NOMO-1 (cell line): ENCODE measurements at regions not wholly inside any gene's neighbourhood (a gene's known extent, or its start where the extent isn't known, plus 50 kb on each side); places are given as distances from the start of the nearest gene placed in this dataset.
A peak's percentile ranks its signal among the peaks of the same experiment; 100 is the strongest.
"Not testable (repeated sequence)": the region's sequence is repeated elsewhere in the genome, so short reads cannot be mapped to it uniquely, and the experiment has no call there.

Experiments used
- DNase-seq, 2 experiments: peaks; one replicate each; lab custom pipeline; 2025; ENCODE audit not compliant: unreplicated experiment in 2 of 2; lab: John Stamatoyannopoulos, UW

DNA sequence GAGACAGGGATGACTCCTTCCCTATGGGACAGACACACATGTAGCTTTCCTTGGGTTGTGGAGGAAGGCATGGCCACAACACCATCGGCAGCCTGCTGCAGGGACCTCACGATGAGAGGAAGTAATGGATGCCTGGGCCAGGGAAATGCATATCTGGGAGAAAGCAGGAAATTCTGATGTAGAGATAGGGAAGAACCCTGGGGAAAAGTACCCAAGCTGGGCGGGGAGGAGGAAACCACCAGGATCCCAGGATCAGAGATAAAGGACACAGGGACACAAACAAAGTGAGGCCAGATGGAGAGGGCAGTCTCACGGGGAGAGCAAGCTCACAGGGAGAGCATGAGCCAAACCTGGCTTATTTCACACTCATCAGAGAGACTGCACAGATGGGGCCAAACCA, 294.7 kb upstream of the TEKT4 start:
- not testable (repeated sequence) for DNase-seq

DNA sequence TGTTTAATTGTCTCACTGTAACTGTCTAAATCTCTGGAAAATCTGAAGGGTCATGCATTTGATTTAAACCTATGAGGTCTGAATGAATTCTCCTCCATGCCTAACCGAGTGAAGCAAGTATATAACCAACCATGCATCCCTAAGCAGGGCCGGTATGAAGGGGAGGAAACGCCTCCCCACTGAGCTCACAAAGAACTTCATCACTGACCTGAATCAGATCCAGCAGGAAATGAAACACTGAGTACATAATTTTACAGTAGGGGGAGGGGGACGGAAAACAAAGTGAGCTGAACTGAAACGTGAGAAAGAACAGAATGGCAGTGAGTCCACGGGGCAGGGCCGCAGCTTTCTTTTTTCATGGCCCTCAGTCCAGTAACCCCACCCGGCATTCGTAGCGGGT, 294.1 kb upstream of the TEKT4 start:
- not testable (repeated sequence) for DNase-seq

DNA sequence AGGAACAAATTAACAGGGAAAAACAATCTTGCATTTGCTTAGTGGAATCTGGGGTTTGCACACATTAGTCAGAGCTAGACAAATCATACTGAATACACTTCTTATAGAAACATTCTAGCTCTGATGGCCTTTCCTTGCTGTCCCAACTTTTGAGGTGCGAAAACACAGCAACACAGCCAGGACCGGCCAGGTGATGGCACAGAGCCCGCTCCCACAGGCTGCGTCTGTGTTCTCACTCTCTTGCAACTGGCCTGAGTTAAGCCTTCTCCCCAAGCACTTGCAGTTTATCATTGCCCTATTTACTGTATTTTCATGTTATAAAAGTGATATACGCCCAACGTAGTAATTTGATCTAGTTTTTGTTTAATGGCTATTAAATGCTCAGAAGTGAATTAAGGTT, 292.0 kb upstream of the TEKT4 start:
- not testable (repeated sequence) for DNase-seq

DNA sequence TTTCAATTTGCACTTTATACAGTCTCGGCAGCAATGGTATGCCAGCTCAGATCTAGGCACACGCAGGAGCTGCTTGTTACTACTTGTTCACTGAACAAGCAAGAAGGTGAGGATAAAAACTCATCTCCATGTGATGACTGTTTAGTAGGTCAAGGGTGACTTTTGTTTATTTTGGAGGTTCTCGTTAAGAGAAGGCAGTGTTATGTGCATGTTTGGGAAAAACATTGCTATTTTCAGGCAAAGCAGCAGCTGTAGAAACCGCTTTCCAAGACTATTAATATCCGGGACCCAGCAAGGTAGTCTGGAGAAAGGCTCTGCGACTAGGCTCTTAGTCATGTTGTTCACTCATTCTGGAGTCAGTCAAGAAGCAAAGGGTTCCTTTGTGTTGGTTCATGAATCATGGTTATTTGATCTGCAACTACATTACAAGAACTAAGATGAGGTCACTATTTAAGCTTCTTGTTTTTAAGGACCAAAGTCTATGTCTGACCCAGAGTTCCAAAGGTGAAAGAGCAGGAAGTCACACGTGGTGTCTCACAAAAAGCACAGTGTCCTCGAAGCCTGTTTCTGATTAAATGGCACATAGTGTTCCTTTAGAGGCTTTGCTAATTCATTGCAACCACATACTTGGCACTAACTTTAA, 288.0 kb upstream of the TEKT4 start:
- DNase-seq, result not testable (repeated sequence)

DNA sequence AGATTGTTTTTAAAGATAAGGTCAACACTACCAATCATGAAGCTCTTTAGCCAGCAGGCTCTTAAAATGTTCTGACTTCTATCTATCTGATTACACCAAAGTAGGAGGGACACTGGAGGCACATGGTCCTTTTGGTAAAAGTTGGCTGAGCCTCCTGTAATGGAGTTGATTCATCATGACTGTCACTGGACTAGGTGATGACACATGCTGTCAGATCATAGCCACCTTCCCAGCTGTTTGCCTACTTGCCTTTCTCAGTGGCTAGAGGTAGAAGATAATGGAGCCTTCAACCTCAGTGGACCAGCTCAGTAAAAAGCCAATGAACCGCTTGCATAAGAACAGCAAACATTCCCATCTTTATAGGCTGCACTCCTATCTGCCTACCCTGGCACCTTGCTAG, 286.7 kb upstream of the TEKT4 start:
- DNase-seq, result not testable (repeated sequence)

DNA sequence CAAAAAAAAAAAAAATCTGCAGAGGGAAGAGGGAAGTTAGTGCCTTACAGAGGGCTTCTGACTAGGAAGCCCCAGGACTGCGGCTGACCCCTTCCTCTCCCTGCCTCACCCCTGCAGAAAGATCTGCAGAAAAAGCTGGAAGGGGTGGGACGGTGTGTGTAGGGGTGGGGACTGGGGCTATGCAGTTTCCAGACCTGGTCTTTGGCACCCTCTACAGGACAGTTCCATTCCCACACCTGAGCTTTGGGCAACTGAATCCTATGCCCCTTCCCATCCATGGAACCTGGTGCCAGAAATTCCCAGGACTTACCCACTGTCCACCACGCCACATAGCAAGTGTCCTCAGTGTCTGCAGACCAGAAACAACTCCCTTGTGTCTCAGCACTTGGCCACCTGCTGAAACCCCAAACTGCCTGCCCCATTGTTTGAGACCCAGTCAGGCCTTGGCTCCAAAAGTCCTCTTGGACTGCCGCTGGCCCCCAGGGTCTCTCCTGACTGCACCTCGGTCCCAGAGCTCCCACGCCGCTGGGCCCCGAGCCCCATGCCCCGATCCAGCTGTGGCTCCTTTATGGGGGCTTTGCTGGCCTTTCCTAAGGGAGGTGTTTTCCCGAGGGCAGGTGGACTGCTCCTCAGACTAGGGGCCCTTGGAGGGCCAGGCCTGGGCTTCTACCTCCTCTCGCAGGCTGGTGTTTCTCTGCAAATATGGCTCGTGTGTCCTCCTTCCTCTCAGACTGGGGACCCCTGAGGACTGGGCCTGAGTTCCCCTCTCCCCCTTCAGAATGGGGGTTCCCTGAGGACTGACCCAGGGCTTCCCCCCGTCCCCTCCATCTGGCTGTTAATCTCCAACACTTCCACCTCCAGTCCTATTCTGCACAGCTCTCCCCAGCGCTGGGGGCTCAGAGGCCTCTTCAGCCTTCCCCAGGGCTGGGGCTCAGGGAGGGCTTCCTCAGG, 284.9 kb upstream of the TEKT4 start:
- not testable (repeated sequence) for DNase-seq

DNA sequence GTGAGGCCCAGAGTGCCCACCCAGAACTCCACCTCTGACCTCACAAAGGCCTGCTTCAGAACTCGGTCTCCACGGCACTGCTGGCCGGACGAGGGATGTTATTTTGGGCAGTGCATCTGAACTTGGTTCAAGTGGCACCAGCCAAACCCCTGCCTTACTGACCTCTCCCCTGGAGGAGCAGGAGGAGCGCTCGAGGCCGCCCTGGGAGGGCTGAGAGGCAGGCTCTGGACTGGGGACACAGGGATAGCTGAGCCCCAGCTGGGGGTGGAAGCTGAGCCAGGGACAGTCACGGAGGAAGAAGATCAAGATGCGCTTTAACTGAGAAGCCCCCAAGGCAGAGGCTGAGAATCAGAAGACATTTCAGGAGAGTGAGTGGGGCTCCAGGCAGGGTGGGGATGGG, 284.2 kb upstream of the TEKT4 start:
- not testable (repeated sequence) for DNase-seq

DNA sequence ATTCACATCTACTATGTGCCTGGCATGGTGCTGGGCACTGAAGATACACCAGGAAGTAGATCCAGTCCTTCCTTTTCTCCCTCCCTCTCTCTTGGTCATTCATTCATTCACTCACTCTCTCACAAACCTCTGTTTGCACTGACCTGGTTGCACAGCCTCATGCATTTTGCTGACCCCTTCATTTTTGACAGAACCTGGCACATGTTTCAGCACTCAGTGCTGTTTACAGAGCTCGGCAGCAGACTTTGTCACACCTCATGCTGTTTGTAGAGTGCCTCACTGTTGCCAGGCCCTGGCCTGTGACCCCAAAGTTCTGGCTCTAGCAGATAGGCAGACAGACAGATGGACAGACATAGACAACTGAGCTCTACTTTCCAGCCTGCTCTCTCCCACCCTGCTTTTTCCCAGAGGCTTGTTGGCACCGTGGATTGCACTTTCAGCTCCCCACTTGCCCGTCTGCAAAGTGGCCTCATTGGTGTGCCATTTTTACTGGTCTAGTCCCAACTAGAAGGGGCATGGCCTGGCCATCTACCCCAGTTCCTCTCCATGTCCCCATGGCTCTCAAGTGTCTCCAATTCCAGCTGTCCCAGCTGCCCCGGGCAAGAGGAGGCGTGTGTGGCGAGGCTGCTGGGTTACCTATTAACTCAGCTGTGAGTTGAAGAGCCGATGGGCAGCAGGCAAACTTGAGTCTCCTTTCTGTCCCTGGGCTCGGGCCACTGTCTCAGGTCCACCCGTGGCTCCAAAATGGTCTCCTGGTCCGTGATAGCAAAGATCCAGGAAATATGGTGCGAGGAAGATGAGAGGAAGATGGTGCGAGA, 277.0 kb upstream of the TEKT4 start:
- DNase-seq, result not testable (repeated sequence)

DNA sequence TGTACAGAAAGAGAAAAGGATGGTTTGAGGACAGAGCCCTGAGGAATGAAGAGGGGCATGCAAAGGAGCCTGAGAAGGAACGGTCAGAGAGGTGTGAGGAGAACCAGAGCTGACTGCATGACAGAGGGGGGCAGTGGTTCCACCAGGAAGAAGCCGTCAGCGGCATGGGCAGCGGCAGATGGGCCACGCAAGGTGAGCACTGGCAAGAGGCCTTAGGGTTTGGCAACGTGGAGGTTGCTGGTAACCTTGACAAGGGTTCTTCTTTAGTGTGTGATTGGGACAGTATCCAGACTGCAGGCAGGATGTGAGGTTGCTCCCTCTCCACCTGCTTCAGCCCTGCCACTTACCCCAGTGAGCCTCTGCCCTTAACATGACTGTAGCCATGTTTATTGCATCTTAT, 275.3 kb upstream of the TEKT4 start:
- DNase-seq, result not testable (repeated sequence)

DNA sequence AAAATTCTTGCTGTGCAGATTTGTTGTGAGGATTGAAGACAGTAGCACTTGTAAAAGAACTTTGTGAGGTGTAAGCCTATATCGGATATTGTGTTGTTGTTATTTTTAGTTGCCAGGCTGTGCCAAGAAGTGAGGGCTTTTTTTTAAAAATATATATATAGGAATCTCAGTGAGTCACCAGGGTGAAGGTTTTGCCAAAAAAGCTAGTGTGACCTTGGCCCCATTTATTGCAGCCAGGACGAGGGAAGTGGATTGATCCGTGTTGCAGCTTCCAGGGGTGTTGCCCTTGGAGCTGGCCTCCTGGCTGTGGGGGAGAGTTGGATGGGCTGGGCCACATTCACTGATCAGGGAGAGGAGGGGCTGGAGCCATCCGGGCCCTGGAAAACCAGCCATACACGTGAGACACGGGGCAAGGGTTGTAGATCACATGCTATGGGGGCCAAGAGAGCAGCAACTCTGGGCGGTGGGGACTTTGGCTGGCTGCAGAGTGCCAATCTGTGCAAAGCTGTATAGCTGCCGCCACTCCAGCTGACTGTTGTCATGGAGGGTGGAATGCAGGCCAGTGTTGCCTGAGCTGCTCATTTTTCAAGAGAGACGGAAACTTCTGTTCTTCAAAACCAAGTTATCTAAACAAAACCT, 273.0 kb upstream of the TEKT4 start:
- DNase-seq, result not testable (repeated sequence)

DNA sequence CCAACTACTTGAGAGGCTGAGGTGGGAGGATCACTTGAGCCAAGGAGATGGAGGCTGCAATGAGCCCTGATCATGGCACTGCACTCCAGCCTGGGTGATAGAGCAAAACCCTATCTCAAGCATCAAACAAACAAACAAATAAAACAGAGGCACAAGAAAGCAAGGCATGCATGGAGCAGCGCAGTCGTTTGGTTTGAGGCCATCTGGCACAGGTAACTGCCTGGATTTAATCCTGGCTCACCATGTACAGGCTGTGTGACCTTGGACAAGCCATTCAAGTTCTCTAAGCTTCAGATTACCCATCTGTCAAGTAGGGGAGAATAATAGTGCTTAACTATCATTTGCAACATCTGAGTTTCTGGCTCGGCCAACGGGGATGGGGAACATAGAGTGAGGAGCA, 270.3 kb upstream of the TEKT4 start:
- not testable (repeated sequence) for DNase-seq

DNA sequence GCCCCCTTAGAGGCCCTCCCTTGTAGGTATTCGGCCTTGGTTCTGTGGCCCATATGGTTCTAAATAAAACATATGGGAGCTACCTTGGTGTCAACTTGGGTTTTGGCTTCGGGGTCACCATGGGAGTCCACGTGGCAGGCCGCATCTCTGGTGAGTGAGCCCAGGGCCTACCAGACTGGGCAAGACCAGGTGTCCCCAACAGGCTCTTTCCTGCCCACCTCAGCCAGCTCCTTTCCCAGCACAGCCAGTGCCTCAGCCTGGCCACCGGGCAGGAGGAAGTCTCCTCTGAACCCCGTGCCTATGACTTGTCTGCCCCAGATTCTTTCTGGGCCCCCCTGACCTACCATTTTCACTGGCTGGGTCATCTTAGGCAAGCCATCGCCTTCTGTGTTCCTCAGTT, 268.8 kb upstream of the TEKT4 start:
- no peak for DNase-seq

DNA sequence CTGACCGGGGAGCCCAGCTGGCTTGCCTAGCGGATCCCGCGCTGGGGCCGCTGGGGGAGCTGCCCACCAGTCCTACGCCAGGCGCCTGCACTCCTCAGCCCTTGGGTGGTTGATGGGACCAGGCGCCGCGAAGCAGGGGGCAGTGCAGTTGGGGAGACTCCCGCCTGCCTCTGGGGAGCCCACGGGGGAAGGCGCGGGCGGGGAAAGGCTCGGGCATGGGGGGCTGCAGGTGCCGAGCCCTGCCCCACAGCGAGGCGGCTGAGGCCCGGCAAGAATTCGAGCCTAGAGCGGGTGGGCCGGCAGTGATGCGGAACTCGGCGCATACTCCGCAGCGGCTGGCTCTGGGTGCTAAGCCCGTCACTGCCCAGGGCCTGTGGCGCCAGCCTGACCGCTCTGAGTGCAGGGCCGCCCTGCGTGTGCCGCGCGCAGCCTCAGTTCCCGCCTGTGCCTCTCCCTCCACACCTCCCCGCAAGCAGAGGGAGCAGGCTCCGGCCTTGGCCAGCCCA, 249.1 kb upstream of the TEKT4 start:
- DNase-seq, result no peak

DNA sequence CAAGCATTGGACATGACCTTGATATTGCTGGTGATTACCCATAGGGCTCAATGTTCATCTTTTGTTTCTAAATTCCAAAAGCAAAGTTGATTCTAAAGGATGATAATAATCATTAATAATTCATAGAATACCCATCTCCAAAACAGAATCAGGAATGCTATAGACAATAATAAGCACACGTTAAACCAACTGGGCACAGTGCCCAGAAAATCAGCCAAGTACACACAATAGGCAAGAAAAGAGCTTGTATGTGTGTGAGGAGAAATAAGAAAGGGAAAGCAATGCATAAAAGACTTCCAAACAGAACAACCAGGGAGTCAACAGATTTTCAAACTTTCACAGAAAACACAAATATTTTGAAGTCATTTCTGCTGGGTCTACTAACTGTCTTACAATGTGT, 242.3 kb upstream of the TEKT4 start:
- not testable (repeated sequence) for DNase-seq

DNA sequence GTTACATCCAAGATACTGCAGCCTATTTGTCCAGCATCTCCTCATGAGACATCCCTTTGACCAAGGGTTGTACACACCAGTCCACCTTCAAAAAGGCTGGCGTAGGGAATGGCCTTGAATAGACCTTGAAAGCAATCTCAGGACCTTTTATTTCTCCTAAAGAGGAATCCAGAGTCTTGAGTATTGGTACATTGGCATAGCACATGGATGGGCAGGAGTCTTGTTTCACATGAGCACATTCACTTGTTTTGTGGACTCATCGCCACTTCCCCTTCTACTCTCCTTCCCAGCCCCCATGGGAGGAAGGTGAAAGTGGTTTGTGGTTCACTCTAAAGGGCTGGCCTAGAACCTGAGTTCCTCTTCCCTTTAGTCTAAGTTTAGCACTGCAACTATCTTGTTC, 229.8 kb upstream of the TEKT4 start:
- DNase-seq, result peak in 1 of 2 experiments; percentile 12

DNA sequence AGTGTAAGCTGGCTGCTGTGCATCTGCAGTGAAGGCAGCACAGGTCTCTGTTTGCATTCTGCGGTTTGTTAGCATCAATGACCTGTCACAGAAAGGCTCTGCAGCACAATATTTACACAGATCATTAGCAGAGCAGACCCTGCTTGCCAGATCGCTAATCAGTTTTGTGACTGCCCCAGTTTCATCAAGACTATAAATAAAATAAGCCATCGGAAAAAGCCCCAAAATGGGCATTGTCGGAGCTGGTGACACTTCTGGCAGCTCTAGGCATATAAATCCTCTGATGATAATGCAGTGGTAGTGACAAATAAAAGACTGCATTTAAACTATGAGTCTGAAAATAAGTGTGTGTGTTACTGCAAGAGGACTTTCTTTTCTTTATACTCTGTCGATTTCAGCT, 219.1 kb upstream of the TEKT4 start:
- DNase-seq, result not testable (repeated sequence)

DNA sequence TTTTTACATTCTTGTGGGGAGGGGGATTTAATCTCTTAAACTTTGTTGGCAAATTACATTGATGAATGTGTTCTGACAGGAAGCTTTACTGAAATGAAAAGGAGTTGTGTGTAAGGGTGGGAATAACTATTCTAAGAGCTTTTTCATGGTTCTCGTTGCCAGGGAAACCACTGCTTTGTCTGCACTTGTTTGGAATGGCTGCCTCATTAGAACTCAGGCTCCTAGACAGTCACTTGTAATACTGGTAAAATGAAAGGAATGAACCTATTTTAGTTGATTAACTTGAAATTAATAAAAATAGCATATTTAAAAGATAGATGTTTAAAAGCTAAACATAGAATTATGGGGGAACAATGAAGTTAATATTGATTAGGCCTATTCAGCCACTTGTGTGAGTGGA, 201.4 kb upstream of the TEKT4 start:
- DNase-seq, result not testable (repeated sequence)

DNA sequence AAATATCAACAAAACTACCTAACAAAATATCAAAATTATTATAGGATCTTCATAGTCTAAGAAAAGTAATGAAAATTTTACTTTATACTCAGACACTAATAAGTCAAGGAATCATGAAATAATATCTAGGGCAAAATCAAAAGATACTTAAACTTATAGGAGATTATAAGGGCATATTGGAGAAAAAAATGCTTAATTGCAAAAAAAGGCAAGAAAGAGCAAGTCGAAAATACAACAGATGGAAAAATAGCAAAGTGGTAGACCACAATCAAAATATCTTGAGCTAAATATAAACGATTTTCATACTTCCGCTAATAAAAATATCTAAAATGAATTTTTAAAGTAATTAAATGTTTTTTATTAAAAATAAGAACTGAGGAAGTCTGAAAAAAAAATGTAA, 177.0 kb upstream of the TEKT4 start:
- DNase-seq, result not testable (repeated sequence)

DNA sequence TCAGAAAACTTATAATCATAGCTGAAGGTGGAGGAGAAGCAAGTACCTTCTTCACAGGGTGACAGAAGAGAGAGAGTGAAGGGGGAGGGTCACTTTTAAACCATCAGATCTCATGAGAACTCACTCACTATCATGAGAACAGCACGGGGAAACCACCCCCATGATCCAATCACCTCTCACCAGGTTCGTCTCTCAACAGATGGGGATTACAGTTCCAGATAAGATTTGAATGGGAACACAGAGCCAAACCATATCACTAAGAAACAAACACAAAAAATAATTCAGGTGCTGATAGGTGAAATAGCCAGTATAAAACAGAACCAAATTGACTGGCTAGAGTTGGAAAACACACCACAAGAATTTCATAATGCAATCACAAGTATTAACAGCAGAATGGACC, 162.2 kb upstream of the TEKT4 start:
- not testable (repeated sequence) for DNase-seq

DNA sequence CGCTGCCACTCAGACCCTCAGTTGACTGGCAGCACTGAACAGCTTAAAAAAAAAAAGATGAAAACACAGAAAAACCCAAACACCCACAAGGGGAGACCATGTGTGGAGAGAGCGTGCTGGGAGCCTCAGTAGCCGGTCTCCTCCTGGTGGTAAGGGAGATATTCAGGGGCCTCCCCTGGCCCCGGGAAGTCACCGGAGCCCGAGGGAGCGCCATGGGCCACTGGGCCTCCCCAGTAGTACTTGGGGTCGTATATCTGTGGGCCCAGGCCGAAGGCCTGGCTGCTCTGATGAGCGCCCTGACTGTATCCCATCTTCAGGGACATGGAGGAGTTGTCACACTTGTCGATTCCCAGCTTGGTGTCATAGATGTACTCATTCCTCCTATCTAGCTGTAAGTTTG, 145.7 kb upstream of the TEKT4 start:
- no peak for DNase-seq
